GM12873 (cell line): ENCODE measurements at regions not wholly inside any gene's neighbourhood (a gene's known extent, or its start where the extent isn't known, plus 50 kb on each side); places are given as distances from the start of the nearest gene placed in this dataset.

Source experiments
- CTCF ChIP-seq: IDR thresholded peaks from 2 replicates; pipeline ENCODE4 v1.5.1; 2012; ENCODE audit warnings: low read depth, mild to moderate bottlenecking, moderate library complexity, low read length, control low read depth; ENCODE audit not compliant: insufficient read depth; ENCODE audit errors: missing control alignments

GRCh38 chr2:121038431-121038830, 246.6 kb downstream of the TFCP2L1 start:
- TF ChIP-seq CTCF: no peak

DNA sequence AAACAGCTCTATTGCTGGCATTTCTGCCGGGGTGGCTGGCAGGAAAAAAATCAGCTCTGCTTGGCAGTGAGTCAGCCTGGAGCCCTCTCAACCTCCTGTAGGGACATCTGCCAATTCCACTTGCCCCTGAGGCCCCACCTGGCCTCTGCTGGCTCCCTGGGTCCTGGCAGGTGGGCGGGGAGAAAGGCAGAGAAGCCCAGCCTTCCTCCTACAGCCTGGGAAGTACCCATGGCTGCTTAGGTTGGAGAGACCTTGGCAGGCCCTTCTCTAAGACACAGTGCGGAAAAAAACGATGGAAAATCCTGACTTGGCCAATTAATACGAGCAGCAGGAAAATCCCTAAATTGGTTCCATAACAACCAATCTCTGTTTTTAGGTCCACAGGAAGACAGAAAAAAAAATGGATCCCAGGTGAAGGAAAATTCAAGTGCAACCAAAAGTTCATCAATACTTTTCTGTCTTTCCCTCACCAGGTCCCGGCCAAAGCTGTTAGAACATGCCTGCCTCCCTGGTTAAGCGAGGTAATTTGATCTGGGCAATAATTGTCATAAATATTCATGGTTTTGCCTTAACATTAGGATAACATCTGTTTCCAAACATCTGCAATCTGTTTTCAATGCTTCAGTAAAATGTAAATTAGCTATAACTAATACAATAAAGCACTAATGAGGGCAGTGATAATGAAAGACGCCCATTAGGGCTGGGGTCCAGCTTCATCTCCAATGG, 245.9 kb downstream of the TFCP2L1 start:
- TF ChIP-seq CTCF: no peak

- TF ChIP-seq CTCF: no peak
These were observed 245.3 kb downstream of the TFCP2L1 start for GRCh38 chr2:121039679-121040078.

GRCh38 chr2:121041516-121041915, 243.5 kb downstream of the TFCP2L1 start:
- TF ChIP-seq CTCF: no peak

DNA sequence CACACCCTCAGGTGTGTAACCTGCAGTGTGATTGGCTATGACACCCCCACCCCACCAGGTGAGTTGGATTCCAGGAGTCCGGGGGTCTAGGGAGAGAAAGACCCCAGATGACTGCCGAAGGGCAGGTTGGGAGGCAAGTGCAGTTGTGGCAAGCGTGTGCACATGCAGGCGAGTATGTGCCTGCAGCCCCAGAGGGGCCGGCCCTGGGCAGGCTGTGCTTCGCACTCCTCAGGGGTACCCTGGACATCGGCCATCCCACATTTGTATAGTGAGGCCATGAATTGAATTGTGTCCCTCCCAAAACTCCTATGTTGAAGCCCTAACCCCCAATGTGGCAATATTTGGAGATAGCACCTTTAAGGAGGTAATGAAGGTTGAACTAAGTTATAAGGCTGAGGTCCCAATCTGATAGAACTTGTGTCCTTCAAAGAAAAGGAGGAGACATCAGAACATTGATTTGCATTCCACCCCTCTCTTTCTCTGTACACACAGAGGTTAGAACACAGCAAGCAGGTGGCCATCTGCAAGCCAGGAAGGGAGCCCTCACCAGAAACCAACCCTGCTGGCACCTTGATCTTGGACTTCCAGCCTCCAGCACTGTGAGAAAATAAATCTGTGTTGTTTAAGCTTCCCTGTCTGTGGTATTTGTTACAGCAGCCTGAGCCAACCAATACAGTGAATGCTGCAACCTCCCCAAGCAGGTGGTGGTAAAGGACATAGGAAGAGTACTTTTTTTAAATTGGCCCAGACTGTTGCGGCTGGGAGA, 241.8 kb downstream of the TFCP2L1 start:
- no peak for TF ChIP-seq CTCF

GRCh38 chr2:121043827-121044222, 241.2 kb downstream of the TFCP2L1 start:
- TF ChIP-seq CTCF: no peak

GRCh38 chr2:121044412-121044811, 240.6 kb downstream of the TFCP2L1 start:
- TF ChIP-seq CTCF: no peak
